H1 (cell line): ENCODE measurements at regions not wholly inside any gene's neighbourhood (a gene's known extent, or its start where the extent isn't known, plus 50 kb on each side); places are given as distances from the start of the nearest gene placed in this dataset.

ENCODE experiments used
- BRCA1 ChIP-seq: IDR thresholded peaks from 2 replicates; pipeline ENCODE4 v1.6.1; 2012; ENCODE audit warnings: low read depth, low read length, improper control_type of control experiment
- CREB1 ChIP-seq: IDR thresholded peaks from 2 replicates; pipeline ENCODE4 v1.6.1; 2012; ENCODE audit warnings: inconsistent platforms
- EP300 ChIP-seq, 2 experiments: IDR thresholded peaks; 1 replicate in 1 of 2; 2 replicates in 1 of 2; pipeline ENCODE4 v1.6.1; 2011 to 2012; ENCODE audit warnings: low read depth in 2 of 2, low read length in 2 of 2, mild to moderate bottlenecking in 2 of 2, borderline replicate concordance in 1 of 2, inconsistent platforms in 1 of 2, moderate library complexity in 1 of 2
- RXRA ChIP-seq: IDR thresholded peaks from 2 replicates; pipeline ENCODE4 v1.6.1; 2011; ENCODE audit warnings: low read depth, mild to moderate bottlenecking, low read length, moderate library complexity; ENCODE audit not compliant: insufficient read depth
- USF2 ChIP-seq: IDR thresholded peaks from 2 replicates; pipeline ENCODE4 v1.6.1; 2011; ENCODE audit warnings: low read length, improper control_type of control experiment

- TF ChIP-seq USF2, result no peak
- TF ChIP-seq CREB1, result no peak
- peak in 1 of 2 experiments; percentile 74; a peak in 1 of 3 replicates for TF ChIP-seq EP300 (IDR thresholded peaks at IDR 0.05; ENCODE audit: borderline replicate concordance in 1 of 2, low read depth in 2 of 2, low read length in 2 of 2)
- TF ChIP-seq BRCA1, result no peak
- TF ChIP-seq RXRA, result no peak
Observed at GRCh38 chr5:125668884-125669283, 754.3 kb upstream of the GRAMD2B start (continued).
